ENCODE measurements at regions not wholly inside any gene's neighbourhood (a gene's known extent, or its start where the extent isn't known, plus 50 kb on each side); places are given as distances from the start of the nearest gene placed in this dataset.

DNA sequence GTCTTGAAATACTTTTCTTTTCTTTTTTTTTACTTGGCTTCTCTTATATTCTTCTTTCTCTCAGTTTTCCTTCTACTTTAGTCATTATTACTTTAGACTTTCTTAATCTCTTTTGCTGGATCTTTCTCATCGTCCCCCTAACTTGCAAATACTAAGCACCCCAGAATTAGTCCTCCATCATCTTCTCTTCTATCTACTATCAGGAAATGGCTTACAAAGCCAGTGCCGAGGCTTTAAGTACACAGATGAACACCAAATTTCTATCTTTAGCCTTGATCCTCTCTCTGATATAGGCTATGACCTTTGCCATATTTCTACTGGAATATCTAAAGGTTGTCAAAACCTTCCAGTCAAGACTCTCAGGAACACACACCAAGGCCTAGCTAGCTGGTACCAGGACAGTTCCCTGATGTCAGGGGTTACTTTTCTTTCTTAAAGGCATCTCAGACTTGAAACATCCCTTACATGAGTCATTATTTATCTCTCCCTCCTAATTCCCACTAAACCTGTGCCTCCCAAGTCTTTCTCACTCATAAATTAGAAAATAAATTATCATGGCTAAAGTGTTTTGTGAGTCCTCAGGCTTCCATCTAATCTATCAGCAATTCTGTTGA lies 278.6 kb upstream of the TCF21 start:
- CTCF ChIA-PET, result no interaction called here
- POLR2A ChIA-PET (ENCODE audit: low non-redundant PET), result no interaction called here
- no peak overlapping the region for H3K27ac ChIP-seq

DNA sequence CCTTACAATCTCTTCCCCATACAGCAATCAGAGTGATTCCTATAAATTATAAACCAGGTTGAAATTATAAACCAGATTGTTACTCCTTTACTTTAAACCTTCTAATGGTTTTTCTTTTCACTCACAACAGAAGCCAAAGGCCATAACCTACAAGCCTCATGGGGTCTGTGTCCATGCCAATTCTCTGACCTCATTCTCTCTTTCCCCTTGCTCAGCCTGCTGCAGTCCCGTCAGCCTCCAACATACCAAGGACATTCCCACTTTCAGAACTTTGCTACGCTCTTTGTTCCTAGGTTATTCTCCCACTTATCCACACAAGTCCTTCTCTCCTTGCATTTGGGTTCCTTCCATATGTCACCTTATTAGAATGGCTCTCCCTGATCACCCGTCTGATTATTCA lies 277.9 kb upstream of the TCF21 start:
- POLR2A ChIA-PET (ENCODE audit: low non-redundant PET), result no interaction called here
- H3K27ac ChIP-seq, result no peak overlapping the region
- TF ChIP-seq, protein P1, sequence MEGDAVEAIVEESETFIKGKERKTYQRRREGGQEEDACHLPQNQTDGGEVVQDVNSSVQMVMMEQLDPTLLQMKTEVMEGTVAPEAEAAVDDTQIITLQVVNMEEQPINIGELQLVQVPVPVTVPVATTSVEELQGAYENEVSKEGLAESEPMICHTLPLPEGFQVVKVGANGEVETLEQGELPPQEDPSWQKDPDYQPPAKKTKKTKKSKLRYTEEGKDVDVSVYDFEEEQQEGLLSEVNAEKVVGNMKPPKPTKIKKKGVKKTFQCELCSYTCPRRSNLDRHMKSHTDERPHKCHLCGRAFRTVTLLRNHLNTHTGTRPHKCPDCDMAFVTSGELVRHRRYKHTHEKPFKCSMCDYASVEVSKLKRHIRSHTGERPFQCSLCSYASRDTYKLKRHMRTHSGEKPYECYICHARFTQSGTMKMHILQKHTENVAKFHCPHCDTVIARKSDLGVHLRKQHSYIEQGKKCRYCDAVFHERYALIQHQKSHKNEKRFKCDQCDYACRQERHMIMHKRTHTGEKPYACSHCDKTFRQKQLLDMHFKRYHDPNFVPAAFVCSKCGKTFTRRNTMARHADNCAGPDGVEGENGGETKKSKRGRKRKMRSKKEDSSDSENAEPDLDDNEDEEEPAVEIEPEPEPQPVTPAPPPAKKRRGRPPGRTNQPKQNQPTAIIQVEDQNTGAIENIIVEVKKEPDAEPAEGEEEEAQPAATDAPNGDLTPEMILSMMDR (conservative IDR thresholded peaks at IDR 0.05; ENCODE audit: low read depth), result no peak
- no peak for DNase-seq (ENCODE audit: low spot score)
- CTCF ChIA-PET, result no interaction called here

More for the DNA sequence above, 278.6 kb upstream of the TCF21 start:
- TF ChIP-seq, protein P1 (conservative IDR thresholded peaks at IDR 0.05; ENCODE audit: low read depth), result no peak
- DNase-seq (ENCODE audit: low spot score), result no peak

DNA sequence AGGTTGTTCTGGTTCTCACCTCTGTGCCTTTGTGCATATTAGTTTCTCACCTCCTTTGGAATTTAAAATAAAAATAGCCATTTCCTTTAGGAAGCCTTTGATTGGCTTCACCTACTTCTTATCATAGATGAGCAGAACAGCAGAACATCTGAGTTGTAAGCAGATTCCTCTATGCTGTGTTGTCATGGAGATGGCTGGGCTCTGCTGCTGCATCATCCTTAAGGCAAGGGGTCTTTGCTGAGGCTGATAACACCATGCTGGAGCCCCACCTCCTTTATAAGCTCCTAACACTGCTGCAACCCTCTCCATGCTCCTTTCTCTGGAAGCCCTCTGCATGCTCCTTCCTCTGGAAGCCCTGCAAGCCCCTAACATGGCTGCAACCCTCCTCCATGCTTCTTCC lies 276.5 kb upstream of the TCF21 start:
- POLR2A ChIA-PET (ENCODE audit: low non-redundant PET), result no interaction called here
- TF ChIP-seq, protein P1 (conservative IDR thresholded peaks at IDR 0.05; ENCODE audit: low read depth), result no peak
- DNase-seq (ENCODE audit: low spot score), result no peak
- H3K27ac ChIP-seq, result no peak overlapping the region
- CTCF ChIA-PET, result no interaction called here

DNA sequence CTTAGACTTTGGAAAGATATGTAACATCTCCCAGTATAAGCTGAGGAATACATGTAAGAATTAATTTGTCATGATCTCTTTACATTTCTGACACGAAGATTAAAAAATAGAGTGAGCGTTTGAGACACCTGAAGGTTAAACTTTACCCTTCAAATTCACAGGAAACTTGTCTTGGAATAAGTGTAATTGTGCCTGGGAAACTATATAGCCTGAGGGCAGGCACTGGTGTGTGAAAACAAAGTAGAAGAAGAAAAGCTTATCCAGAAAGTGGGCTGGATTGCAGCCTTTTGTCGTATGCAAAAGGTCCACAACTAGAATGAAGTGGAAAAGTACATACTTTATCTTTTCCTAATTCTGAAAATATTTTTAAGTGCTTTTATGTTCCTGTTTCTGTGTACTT lies 275.7 kb upstream of the TCF21 start:
- ChIA-PET POLR2A (ENCODE audit: low non-redundant PET) (no interaction called here), CTCF (interaction anchor here (0.6 kb wide), 1 partner anchor 222 kb away, joined by 5 read pairs; no protein-coding TSS in a partner anchor)
- H3K27ac ChIP-seq, result no peak overlapping the region
- DNase-seq (ENCODE audit: low spot score), result no peak
- TF ChIP-seq, protein P1 (conservative IDR thresholded peaks at IDR 0.05; ENCODE audit: low read depth), result no peak

DNA sequence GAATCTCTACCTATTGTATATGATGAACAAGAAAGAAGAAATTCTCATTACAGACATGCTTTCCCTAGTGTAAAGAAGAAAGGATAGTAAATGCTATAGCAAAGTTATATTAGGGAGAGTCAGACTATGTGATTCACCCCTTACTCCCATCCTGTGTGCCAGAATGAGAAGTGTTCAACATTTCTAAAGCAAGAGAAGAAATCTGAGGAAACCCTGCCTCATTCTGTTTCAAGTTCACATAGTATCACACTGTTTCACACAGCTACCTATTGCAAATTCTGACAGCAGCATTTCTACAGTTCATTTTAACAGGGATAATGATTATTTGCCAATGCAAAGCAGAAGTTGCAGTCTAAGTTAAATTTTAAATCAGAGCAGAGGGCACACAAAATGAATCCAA lies 267.2 kb upstream of the TCF21 start:
- no peak overlapping the region for H3K27ac ChIP-seq
- POLR2A ChIA-PET (ENCODE audit: low non-redundant PET), result no interaction called here
- CTCF ChIA-PET, result interaction anchor here (1.5 kb wide), 1 partner anchor 300 kb away, joined by 4 read pairs; no protein-coding TSS in a partner anchor
- DNase-seq (ENCODE audit: low spot score), result no peak
- TF ChIP-seq, protein P1 (conservative IDR thresholded peaks at IDR 0.05; ENCODE audit: low read depth), result no peak

DNA sequence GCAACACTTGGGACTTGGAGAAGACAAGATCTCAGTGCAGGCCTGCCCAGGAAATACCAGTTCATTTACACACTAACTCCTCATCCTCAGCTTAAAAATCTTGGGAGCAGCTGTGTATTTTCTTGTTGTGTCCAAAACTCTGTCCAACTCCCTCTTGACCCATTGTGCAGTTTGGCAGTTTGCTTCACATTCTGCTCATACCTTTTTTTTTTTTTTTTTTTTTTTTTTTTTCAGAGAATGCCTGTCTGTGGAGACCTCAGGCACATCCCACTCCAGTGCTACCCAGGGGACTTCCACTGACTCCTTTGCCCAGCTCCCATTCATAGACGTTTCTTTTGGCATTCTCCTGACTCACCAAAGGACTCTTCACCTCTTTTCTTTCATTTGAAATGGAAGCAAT lies 265.8 kb upstream of the TCF21 start:
- no peak for DNase-seq (ENCODE audit: low spot score)
- H3K27ac ChIP-seq, result no peak overlapping the region
- CTCF ChIA-PET, result interaction anchor here (1.5 kb wide), 1 partner anchor 298 kb away, joined by 4 read pairs; no protein-coding TSS in a partner anchor
- TF ChIP-seq, protein P1 (conservative IDR thresholded peaks at IDR 0.05; ENCODE audit: low read depth), result no peak
- POLR2A ChIA-PET (ENCODE audit: low non-redundant PET), result no interaction called here

Data from RWPE1 (cell line).